ENCODE measurements at regions not wholly inside any gene's neighbourhood (a gene's known extent, or its start where the extent isn't known, plus 50 kb on each side); places are given as distances from the start of the nearest gene placed in this dataset.

GRCh38 chrX:116841290-116841689, 378.5 kb upstream of the CT83 start (continued):
- TF ChIP-seq EGR1 (IDR thresholded peaks at IDR 0.05; ENCODE audit: low read depth in 2 of 2) (no peak), NR2F2 (IDR thresholded peaks at IDR 0.05) (no peak), RXRA (IDR thresholded peaks at IDR 0.05) (no peak), FOXA1 (IDR thresholded peaks at IDR 0.05) (no peak)

- WGBS = 76% methylated on average over 4 of the region's 4 CpGs
- no peak overlapping the region for H3K9ac ChIP-seq (ENCODE audit: low read depth in 1 of 2, low read length in 2 of 2)
Measured at GRCh38 chrX:116827063-116827462, 364.3 kb upstream of the CT83 start.

DNA sequence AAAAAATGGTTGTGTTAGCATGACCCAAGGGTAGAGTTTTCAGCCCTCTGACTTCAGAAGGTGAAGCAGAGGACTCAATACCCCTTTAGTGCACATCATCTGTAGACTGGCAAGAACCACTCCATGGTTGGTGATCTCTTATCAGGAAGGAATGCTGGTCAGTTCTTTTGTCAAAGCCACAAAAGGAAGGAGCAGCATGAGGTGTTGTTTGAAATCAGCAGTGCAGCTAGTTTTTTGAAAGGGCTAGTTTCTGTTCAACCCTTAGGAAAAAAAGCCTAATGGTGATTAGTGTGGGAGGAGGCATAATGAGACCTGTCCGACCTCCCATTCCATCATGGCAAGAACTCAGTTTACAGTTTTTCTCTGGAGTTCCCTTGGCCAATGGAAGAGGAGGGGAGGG, 362.0 kb upstream of the CT83 start:
- DNase-seq (ENCODE audit: low spot score) = no peak
- H3K4me1 ChIP-seq (ENCODE audit: control insufficient read depth in 4 of 4, insufficient read depth in 4 of 4, low read length in 3 of 4) = no peaks in the 10 kb centered on the region
- no peak overlapping the region for H3K9ac ChIP-seq (ENCODE audit: low read depth in 1 of 2, low read length in 2 of 2)
- no peaks in the 10 kb centered on the region for H3K36me3 ChIP-seq (ENCODE audit: control insufficient read depth in 4 of 4, insufficient read depth in 3 of 4, low read depth in 1 of 4, low read length in 3 of 4)
- no peak overlapping the region for H3K4me3 ChIP-seq (ENCODE audit: low read depth in 1 of 3, low read length in 3 of 3)
- no peaks in the 10 kb centered on the region for H3K9me3 ChIP-seq (ENCODE audit: control insufficient read depth in 4 of 4, low read length in 3 of 4)
- WGBS = 74% methylated on average over 1 of the region's 1 CpG
- peaks cover 0 to 2% (median 0%) of the 10 kb centered on the region in 4 donors for H3K27me3 ChIP-seq (ENCODE audit: control insufficient read depth in 4 of 4, insufficient read depth in 4 of 4, low read length in 3 of 4)
- TF ChIP-seq FOXA2 (IDR thresholded peaks at IDR 0.05) = no peak
- no peak for TF ChIP-seq NR2F2 (IDR thresholded peaks at IDR 0.05)
- no peak for TF ChIP-seq RAD21 (IDR thresholded peaks at IDR 0.05)
- no peak for TF ChIP-seq RXRA (IDR thresholded peaks at IDR 0.05)
- no peak for TF ChIP-seq FOXA1 (IDR thresholded peaks at IDR 0.05)
- TF ChIP-seq HNF4A (conservative IDR thresholded peaks at IDR 0.05) = no peak
- TF ChIP-seq, protein P1, sequence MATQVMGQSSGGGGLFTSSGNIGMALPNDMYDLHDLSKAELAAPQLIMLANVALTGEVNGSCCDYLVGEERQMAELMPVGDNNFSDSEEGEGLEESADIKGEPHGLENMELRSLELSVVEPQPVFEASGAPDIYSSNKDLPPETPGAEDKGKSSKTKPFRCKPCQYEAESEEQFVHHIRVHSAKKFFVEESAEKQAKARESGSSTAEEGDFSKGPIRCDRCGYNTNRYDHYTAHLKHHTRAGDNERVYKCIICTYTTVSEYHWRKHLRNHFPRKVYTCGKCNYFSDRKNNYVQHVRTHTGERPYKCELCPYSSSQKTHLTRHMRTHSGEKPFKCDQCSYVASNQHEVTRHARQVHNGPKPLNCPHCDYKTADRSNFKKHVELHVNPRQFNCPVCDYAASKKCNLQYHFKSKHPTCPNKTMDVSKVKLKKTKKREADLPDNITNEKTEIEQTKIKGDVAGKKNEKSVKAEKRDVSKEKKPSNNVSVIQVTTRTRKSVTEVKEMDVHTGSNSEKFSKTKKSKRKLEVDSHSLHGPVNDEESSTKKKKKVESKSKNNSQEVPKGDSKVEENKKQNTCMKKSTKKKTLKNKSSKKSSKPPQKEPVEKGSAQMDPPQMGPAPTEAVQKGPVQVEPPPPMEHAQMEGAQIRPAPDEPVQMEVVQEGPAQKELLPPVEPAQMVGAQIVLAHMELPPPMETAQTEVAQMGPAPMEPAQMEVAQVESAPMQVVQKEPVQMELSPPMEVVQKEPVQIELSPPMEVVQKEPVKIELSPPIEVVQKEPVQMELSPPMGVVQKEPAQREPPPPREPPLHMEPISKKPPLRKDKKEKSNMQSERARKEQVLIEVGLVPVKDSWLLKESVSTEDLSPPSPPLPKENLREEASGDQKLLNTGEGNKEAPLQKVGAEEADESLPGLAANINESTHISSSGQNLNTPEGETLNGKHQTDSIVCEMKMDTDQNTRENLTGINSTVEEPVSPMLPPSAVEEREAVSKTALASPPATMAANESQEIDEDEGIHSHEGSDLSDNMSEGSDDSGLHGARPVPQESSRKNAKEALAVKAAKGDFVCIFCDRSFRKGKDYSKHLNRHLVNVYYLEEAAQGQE (IDR thresholded peaks at IDR 0.05) = no peak
- TF ChIP-seq JUND (IDR thresholded peaks at IDR 0.05) = no peak
- no peak for TF ChIP-seq YY1 (IDR thresholded peaks at IDR 0.05)
- TF ChIP-seq ATF3 (IDR thresholded peaks at IDR 0.05) = no peak
- no peak overlapping the region for H3K27ac ChIP-seq (ENCODE audit: low read depth in 1 of 2, low read length in 2 of 2)

More at GRCh38 chrX:116827063-116827462, 364.3 kb upstream of the CT83 start:
- H3K9me3 ChIP-seq (ENCODE audit: control insufficient read depth in 4 of 4, low read length in 3 of 4) = no peaks in the 10 kb centered on the region
- no peak for DNase-seq (ENCODE audit: low spot score)
- H3K27ac ChIP-seq (ENCODE audit: low read depth in 1 of 2, low read length in 2 of 2) = no peak overlapping the region
- TF ChIP-seq RXRA (IDR thresholded peaks at IDR 0.05) (no peak), RAD21 (IDR thresholded peaks at IDR 0.05) (no peak), SP1 (IDR thresholded peaks at IDR 0.05) (no peak), HNF4G (IDR thresholded peaks at IDR 0.05) (no peak), JUND (IDR thresholded peaks at IDR 0.05) (no peak), HNF4A (conservative IDR thresholded peaks at IDR 0.05) (no peak), YY1 (IDR thresholded peaks at IDR 0.05) (no peak), NR2F2 (IDR thresholded peaks at IDR 0.05) (no peak), GABPA (IDR thresholded peaks at IDR 0.05 in 1 of 2, conservative IDR thresholded peaks at IDR 0.05 in 1 of 2) (no peak), EGR1 (IDR thresholded peaks at IDR 0.05; ENCODE audit: low read depth in 2 of 2) (no peak)
- TF ChIP-seq, protein P1 (IDR thresholded peaks at IDR 0.05) = no peak
- TF ChIP-seq, protein P2, sequence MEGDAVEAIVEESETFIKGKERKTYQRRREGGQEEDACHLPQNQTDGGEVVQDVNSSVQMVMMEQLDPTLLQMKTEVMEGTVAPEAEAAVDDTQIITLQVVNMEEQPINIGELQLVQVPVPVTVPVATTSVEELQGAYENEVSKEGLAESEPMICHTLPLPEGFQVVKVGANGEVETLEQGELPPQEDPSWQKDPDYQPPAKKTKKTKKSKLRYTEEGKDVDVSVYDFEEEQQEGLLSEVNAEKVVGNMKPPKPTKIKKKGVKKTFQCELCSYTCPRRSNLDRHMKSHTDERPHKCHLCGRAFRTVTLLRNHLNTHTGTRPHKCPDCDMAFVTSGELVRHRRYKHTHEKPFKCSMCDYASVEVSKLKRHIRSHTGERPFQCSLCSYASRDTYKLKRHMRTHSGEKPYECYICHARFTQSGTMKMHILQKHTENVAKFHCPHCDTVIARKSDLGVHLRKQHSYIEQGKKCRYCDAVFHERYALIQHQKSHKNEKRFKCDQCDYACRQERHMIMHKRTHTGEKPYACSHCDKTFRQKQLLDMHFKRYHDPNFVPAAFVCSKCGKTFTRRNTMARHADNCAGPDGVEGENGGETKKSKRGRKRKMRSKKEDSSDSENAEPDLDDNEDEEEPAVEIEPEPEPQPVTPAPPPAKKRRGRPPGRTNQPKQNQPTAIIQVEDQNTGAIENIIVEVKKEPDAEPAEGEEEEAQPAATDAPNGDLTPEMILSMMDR (IDR thresholded peaks at IDR 0.05; ENCODE audit: low read depth, low read length, missing input control) = no peak
- no peak overlapping the region for H3K4me3 ChIP-seq (ENCODE audit: low read depth in 1 of 3, low read length in 3 of 3)
- no peaks in the 10 kb centered on the region for H3K36me3 ChIP-seq (ENCODE audit: control insufficient read depth in 4 of 4, insufficient read depth in 3 of 4, low read depth in 1 of 4, low read length in 3 of 4)
- no peaks in the 10 kb centered on the region for H3K4me1 ChIP-seq (ENCODE audit: control insufficient read depth in 4 of 4, insufficient read depth in 4 of 4, low read length in 3 of 4)
- H3K27me3 ChIP-seq (ENCODE audit: control insufficient read depth in 4 of 4, insufficient read depth in 4 of 4, low read length in 3 of 4) = peaks cover 0 to 2% (median 0%) of the 10 kb centered on the region in 4 donors
